NCI-H2029 treated with DMSO at 0.1 percent for 48 hours (cell line): ENCODE measurements at regions not wholly inside any gene's neighbourhood (a gene's known extent, or its start where the extent isn't known, plus 50 kb on each side); places are given as distances from the start of the nearest gene placed in this dataset.
A peak's percentile ranks its signal among the peaks of the same experiment; 100 is the strongest.
"Not testable (repeated sequence)": the region's sequence is repeated elsewhere in the genome, so short reads cannot be mapped to it uniquely, and the experiment has no call there.

Source experiments
- DNase-seq: peaks from one replicate; lab custom pipeline; 2025; lab: John Stamatoyannopoulos, UW

DNA sequence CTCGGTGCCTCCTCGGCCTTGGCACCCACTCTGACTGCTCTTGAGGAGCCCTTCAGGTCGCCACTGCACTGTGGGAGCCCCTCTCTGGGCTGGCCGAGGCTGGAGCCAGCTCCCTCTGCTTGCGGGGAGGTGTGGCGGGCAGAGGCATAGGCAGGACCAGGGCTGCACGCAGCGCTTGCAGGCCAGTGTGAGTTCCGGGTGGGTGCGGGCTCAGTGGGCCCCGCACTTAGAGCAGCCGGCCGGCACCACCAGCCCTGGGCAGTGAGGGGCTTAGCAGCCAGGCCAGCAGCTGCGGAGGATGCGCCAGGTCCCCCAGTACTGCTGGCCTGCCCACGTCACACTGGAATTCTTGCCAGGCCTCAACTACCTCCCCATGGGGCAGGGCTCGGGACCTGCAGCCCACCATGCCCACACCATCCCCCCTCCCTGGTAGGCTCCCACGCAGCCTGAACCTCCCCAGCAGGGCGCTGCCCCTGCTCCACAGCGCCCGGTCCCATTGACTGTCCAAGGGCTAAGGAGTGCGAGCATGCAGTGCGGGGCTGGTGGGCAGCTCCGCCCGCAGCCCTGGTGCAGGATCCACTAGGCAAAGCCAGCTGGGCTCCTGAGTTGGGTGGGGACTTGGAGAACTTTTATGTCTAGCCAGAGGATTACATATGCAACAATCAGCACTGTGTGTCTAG, 602.9 kb upstream of the ST8SIA4 start:
- no peak for DNase-seq

GRCh38 chr5:101482931-101483330, 579.8 kb upstream of the ST8SIA4 start:
- DNase-seq, result no peak

DNA sequence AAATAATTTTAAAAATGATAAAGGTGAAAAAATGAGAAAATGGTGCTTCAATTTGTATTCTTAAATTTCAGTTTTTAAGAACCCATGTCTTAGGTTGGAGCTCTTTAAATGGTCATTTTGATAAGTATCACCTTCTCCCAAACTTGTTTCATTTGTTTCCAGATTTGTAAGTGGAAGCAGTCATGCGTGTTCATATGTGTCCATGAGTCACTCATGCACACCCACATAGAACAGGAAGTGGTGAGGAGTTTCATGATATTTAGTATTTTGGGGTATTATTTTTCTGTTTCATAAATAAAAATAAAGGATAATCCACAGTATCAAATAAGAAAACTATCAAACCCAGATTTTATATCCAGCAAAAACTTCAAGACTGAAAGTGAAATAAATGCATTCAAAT, 570.4 kb upstream of the ST8SIA4 start:
- no peak for DNase-seq

GRCh38 chr5:101461455-101461854, 558.4 kb upstream of the ST8SIA4 start:
- DNase-seq, result no peak

- DNase-seq, result no peak
Observed at GRCh38 chr5:101458587-101458986, 555.5 kb upstream of the ST8SIA4 start.

DNA sequence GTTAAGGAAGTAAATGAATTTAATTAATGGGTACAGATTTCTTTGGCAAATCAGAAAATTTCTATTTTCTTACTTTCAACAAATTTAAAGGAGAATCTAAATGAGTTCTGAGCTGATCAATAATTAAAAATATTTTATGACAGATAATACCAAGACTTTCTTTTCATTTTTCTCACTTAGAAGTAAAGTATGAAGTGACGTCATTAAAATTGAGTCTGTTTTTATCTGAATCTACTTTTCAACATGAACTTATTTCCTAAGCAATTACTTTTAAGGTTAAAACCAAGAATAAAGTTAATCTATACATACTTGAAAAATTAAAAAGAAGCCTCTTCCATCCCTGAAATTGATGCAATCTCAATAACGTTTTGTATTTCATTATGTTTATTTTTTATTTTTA, 552.8 kb upstream of the ST8SIA4 start:
- no peak for DNase-seq

GRCh38 chr5:101455048-101455447, 552.0 kb upstream of the ST8SIA4 start:
- DNase-seq, result no peak

DNA sequence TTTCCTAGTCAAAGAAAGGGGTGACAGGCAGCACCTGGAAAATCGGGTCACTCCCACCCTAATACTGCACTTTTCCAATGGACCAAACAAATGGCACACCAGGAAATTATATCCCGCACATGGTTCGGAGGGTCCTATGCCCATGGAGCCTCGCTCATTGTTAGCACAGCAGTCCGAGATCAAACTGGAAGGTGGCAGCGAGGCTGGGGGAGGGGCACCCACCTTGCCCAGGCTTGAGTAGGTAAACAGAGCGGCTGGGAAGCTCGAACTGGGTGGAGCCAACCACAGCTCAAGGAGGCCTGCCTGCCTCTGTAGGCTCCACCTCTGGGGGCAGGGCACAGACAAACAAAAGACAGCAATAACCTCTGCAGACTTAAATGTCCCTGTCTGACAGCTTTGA, 539.2 kb upstream of the ST8SIA4 start:
- not testable (repeated sequence) for DNase-seq

- no peak for DNase-seq
Observed at GRCh38 chr5:101440173-101440572, 537.1 kb upstream of the ST8SIA4 start.

DNA sequence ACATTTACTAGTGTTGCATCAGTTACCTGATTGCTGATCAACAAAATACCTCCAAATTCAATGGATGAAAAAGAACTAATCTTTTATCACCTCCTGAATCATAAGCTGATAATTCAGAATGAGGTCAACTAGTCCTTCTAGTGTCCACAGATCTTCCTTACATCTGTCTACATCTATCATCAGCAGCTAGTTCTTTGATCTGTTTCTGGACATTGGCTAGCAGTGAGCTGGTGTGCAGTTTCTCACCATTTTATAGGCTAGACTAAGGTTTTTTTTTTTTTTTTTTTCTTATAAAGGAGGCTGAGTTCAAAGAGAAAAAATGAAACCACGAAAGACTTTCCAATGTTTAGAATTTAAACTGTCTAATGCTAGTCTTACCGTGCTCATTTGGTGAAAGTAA, 534.3 kb upstream of the ST8SIA4 start:
- DNase-seq, result no peak

DNA sequence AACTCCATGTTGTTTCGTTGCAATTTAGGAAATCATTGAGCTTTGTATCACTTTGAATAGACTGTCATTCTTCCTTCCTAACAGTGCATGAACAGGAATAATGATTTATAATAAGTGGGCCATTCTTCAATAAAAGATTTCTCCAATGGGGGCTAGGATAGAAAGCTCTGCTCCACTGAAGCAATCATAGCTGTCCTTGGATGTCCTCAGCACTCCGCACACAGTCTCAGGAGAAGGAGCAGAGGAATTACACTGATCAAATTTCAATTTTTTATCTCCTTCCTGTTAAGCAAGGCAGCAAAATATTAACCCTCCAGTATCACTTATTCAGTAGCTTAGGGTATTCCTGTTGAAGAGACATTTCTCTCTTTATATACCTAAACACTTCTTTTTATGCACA, 532.7 kb upstream of the ST8SIA4 start:
- no peak for DNase-seq

DNA sequence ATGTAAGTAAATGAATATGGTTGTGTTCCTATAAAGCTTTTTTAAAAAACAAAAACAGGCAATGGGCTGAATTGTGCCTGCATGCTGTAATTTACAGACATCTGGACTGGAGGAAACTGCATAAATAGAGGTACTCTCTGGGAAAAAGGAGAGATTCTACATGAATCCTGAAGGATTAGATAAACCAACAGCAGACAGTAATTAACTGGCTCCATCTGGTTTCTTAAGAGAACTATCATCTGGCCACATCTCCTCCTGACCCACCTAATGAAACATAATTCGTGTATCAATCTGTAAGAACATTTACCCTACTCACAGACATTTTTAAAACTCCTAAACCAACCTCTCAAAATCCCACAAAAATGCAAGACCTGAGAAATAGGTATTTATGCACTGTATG, 528.1 kb upstream of the ST8SIA4 start:
- DNase-seq, result no peak

DNA sequence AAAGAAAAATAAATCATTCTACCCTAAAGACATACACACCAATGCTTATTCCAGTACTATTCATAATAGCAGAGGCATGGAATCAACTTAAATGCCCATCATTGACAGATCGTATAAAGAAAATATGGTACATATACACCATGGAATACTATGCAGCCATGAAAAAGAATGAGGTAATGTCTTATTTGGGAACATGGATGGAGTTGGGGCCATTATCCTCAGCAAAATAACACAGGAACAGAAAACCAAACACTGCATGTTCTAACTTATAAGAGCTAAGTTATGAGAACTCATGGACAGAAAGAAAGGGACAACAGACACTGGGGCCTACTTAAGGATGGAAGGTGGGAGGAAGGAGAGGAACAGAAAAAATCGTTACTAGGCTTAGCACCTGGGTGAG, 527.5 kb upstream of the ST8SIA4 start:
- DNase-seq, result no peak

DNA sequence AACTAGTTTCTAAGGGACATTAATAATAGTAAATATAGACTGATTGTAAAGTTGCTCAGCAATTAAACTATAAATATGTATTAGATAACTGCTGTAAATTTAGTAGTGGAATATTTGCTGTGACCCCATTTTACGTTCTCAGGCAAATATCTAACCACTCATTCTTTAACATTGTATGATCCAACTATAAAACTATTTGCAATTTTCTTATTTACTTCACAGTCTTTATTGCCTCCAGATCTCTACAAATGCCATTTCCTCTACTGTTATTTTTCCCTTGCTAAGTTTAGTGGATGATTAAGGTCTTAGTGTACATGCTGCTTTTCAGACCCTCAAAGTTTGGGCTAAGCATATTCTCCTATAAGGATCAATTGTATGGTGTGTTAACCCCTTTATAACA, 526.2 kb upstream of the ST8SIA4 start:
- DNase-seq, result no peak

DNA sequence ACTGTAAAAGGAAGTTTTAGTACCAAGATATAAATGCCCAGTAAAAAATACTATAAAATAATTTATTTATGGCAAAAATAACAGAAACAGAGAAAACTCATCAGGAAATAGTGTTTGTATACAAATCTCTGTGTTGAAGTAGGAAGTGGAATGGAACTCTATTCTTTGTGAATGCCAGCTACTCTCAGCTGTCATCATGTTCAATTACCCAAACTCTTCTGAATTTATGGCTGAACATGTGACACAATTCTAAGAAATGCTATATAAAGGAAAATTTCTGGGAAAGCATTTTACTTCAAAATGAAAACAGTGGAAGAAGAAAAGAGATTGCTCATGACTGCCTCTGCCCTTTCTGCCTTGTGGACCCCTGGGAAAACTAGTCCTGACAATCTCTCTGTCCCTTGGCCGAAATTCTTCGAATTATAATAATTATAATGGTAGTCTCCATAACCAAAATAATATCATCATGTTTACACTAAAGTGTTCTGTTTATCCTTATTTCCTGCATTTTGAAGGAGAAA, 522.3 kb upstream of the ST8SIA4 start:
- no peak for DNase-seq

DNA sequence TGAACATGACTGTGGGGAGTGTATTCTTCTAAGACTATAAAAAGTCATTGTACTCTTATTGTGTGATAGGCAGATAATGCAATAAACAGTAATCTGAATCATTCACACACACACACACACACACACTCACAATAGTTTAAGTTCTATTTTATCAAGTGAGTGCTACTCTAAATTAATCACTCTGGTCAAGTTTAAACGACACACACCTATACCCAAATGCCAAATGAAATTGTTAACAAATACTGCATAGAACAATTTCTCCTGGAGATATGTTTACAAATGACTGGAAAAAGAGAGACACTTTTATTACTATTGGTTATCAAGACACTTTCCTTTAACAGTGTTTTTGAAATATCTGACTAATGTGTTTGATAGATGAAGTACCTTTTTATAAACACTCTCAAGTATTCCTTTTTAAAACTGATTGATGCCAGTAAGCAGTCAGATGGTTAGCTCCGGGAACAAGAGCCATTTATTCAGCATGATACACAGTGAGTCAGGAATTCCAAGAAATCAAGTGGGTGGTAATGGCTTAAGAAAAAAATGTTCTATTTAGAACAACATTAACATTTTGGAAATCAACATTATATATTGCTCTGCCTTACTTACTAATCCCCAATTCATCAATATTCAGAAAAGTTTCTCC, 521.6 kb upstream of the ST8SIA4 start:
- DNase-seq, result no peak

DNA sequence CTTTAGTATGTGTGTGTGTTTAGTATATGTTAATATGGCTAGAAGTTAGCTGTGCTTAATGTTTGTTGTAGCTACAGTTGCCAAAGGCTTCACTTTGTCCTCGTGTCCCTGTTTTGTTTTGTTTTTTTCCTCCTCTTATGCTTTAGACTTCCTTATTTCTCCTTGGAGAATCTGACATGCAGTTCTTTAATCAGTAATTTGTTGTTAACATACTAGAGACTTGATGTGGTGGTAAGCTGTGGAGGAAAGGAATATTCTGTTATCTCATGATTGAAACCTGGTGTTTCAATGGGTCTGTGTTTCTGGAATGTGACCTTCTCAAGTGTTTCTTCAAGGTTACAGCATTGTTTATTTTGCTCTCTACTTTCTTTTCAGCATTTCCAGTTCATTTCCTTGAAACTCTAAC, 515.6 kb upstream of the ST8SIA4 start:
- DNase-seq, result peak; percentile 33

- no peak for DNase-seq
Observed at GRCh38 chr5:101404531-101404930, 501.4 kb upstream of the ST8SIA4 start.

- DNase-seq, result no peak
Observed at GRCh38 chr5:101393795-101394450, 490.8 kb upstream of the ST8SIA4 start.

DNA sequence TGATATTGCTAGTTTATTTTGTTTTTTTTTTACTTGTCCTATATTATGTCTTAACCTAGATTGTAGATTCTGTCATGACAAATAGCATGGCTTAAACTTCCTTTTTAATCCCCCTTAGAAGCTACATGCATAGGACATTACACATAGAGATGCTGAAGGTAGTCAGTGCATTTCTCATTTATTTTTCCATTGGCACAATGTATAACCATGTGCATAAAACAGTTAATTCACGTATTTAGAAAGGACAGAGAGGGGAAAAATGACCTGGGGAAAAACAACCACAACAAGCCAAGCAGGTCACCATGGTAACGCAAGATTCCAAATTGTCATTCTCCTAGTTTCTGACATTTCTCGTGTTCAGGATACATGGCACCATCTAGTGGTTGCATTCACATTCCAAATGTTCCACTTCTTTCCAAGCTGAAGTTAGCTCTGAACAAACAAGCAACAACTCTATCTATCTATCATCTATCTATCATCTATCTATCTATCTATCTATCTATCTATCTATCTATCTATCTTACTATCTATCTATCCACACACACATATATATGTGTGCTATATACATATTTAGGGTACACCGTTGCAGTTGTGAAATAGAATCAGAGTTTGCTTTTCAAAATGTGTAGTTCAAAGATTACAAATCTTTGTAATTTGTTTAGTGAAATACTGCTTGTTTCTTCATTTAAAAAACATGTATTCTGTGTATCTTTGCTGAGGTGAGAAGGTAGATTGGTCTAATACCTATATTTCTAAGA, 487.2 kb upstream of the ST8SIA4 start:
- peak; percentile 26 for DNase-seq

GRCh38 chr5:101385276-101385675, 482.2 kb upstream of the ST8SIA4 start:
- DNase-seq, result no peak

DNA sequence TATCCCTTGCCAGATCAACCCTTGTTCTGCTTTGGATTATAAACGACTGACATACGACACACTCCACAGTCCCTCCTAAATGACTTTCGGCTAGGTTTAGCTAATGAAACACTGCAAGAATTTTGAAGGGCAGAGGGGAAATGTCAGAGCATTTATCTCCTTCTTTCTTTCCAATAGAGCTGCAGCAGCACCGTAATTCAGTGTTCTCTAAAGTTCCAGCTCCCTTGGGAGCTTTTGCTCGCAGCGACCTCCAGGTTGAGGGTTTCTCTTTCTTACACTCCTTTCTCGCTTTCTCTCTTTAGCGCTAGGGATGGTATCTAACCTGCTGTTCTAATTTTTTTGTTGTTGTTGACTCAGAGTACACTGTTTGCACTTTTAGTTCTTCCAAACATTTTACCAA, 467.1 kb upstream of the ST8SIA4 start:
- DNase-seq, result no peak

GRCh38 chr5:101364469-101364868, 461.4 kb upstream of the ST8SIA4 start:
- DNase-seq, result no peak
